ENCODE measurements at regions not wholly inside any gene's neighbourhood (a gene's known extent, or its start where the extent isn't known, plus 50 kb on each side); places are given as distances from the start of the nearest gene placed in this dataset.

GRCh38 chr21:28496517-28496916 lies 496.2 kb downstream of the LTN1 start:
- TF ChIP-seq CTCF (conservative IDR thresholded peaks at IDR 0.05) (no peak), ZFX (IDR thresholded peaks at IDR 0.05) (no peak)
